SU-DHL-6 (cell line): ENCODE measurements at regions not wholly inside any gene's neighbourhood (a gene's known extent, or its start where the extent isn't known, plus 50 kb on each side); places are given as distances from the start of the nearest gene placed in this dataset.

Source experiments
- EZH2phosphoT487 ChIP-seq: fragments of 200-600 bp; sonication (generic), shearing (Covaris generic); conservative IDR thresholded peaks from 2 replicates; pipeline ENCODE4 v1.6.1; 2018; ENCODE audit warnings: mild to moderate bottlenecking, antibody characterized with exemption, low read length, moderate library complexity, mixed read lengths
- TF ChIP-seq, protein P1 (sequence below): fragments of 200-600 bp; sonication (generic); IDR thresholded peaks from one replicate; pipeline ENCODE4 v1.5.1; 2017; ENCODE audit warnings: antibody characterized with exemption, mild to moderate bottlenecking, low read length, moderate library complexity; ENCODE audit not compliant: insufficient read depth, poor library complexity, severe bottlenecking

DNA sequence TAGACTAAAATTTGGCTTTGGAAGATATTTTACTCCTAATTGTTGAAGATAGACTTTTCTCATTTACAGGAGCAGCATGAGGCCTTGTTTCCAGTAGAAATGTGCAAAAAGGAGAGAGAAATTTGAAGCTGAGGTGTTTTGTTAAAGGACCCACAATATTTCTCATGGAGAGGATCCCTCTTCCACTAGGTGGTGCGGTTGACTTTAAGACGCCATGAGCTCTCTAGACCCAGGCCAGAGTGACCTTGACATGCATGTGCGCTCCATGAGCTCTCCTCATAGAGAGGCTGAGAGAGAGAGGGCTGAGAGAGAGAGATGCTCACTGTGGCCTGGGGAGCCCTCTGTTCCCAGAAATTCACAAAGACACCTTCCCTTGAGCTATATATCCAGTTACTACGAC, 861.2 kb upstream of the EYS start:
- TF ChIP-seq, protein P1, sequence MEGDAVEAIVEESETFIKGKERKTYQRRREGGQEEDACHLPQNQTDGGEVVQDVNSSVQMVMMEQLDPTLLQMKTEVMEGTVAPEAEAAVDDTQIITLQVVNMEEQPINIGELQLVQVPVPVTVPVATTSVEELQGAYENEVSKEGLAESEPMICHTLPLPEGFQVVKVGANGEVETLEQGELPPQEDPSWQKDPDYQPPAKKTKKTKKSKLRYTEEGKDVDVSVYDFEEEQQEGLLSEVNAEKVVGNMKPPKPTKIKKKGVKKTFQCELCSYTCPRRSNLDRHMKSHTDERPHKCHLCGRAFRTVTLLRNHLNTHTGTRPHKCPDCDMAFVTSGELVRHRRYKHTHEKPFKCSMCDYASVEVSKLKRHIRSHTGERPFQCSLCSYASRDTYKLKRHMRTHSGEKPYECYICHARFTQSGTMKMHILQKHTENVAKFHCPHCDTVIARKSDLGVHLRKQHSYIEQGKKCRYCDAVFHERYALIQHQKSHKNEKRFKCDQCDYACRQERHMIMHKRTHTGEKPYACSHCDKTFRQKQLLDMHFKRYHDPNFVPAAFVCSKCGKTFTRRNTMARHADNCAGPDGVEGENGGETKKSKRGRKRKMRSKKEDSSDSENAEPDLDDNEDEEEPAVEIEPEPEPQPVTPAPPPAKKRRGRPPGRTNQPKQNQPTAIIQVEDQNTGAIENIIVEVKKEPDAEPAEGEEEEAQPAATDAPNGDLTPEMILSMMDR = no peak
- no peak for TF ChIP-seq EZH2phosphoT487
